ENCODE measurements at regions not wholly inside any gene's neighbourhood (a gene's known extent, or its start where the extent isn't known, plus 50 kb on each side); places are given as distances from the start of the nearest gene placed in this dataset.
"Not testable (repeated sequence)": the region's sequence is repeated elsewhere in the genome, so short reads cannot be mapped to it uniquely, and the experiment has no call there.

- no peak overlapping the region for H3K27ac ChIP-seq
- TF ChIP-seq CTCF (IDR thresholded peaks at IDR 0.05): no peak
- no peak for TF ChIP-seq ZFX (IDR thresholded peaks at IDR 0.05; ENCODE audit: borderline replicate concordance)
Measured at GRCh38 chr4:111070390-111070789, 447.5 kb upstream of the PITX2 start.

DNA sequence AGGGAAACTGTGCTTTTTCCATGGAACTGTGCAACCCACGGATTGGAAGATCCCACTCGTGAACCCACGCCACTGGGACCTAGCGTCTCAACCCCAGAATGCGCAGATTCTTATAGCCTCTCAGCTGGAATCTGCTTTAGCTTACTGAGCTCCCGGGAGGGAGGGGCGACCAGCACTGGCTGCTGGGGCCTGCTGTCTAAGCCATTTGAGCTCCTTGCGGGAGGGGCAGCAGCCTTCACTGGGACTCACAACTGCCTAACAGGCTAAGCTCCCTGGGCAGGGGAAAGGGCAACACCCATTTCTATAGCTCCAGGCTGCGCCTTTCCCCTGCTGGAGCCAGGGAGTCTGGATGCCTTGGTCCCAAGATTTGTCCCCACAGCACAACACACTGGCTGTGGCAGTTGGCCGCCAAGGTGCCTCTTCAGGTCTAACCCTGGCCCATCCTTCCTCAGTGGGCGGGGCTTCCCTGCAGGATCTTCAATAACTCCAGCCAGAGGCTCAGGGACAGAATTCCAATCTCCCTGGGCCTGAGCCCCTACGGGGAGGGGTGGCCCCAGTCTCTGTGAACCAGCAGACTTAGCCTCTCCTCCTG lies 451.7 kb upstream of the PITX2 start:
- no peak overlapping the region for H3K27ac ChIP-seq
- no peak for TF ChIP-seq CTCF (IDR thresholded peaks at IDR 0.05)
- TF ChIP-seq ZFX (IDR thresholded peaks at IDR 0.05; ENCODE audit: borderline replicate concordance): no peak

DNA sequence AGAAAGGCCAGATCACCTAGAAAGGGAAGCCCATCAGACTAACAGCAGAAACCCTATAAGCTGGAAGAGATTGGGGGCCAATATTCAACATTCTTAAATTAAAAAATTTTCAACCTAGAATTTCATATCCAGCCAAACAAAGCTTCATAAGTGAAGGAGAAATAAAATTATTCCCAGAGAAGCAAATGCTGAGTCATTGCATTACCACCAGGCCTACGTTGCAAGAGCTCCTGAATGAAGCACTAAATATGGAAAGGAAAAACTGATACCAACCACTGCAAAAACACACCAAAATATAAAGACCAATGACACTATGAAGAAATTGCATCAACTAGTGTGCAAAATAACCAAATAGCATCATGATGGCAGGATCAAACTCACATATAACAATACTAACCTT lies 453.4 kb upstream of the PITX2 start:
- H3K27ac ChIP-seq: not testable (repeated sequence)

- H3K27ac ChIP-seq: no peak overlapping the region
- no peak for TF ChIP-seq CTCF (IDR thresholded peaks at IDR 0.05)
- no peak for TF ChIP-seq ZFX (IDR thresholded peaks at IDR 0.05; ENCODE audit: borderline replicate concordance)
Measured at GRCh38 chr4:111108153-111108552, 485.3 kb upstream of the PITX2 start.

GRCh38 chr4:111113591-111113990 lies 490.7 kb upstream of the PITX2 start:
- H3K27ac ChIP-seq: no peak overlapping the region
- TF ChIP-seq ZFX (IDR thresholded peaks at IDR 0.05; ENCODE audit: borderline replicate concordance): no peak
- TF ChIP-seq CTCF (IDR thresholded peaks at IDR 0.05): no peak

GRCh38 chr4:111115881-111116280 lies 493.0 kb upstream of the PITX2 start:
- H3K27ac ChIP-seq: no peak overlapping the region
- TF ChIP-seq CTCF (IDR thresholded peaks at IDR 0.05) (no peak), ZFX (IDR thresholded peaks at IDR 0.05; ENCODE audit: borderline replicate concordance) (no peak)

DNA sequence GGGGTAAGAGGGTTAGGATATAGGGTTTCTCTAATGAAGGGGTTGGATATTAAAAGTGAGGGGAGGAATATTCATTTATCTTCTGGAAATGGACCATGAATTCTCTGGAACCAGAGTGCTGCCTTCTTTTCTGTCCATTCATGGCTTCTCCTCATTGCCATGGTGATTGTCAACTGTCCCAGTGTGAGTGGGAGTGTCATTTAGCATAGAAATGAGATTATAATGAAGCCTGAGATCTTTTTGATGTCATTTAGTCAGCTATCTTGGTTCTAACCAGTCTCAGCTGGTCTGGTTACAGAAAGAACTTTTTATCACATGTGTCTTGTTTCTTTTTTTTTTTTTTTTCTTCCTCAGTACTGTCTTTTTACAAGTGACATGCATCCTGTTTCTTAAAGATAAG lies 497.3 kb upstream of the PITX2 start:
- no peak overlapping the region for H3K27ac ChIP-seq
- TF ChIP-seq CTCF (IDR thresholded peaks at IDR 0.05): no peak
- no peak for TF ChIP-seq ZFX (IDR thresholded peaks at IDR 0.05; ENCODE audit: borderline replicate concordance)

GRCh38 chr4:111126340-111126739 lies 503.5 kb upstream of the PITX2 start:
- TF ChIP-seq CTCF (IDR thresholded peaks at IDR 0.05) (no peak), ZFX (IDR thresholded peaks at IDR 0.05; ENCODE audit: borderline replicate concordance) (no peak)
- H3K27ac ChIP-seq: no peak overlapping the region
